GM21737 (cell line): ENCODE measurements at regions not wholly inside any gene's neighbourhood (a gene's known extent, or its start where the extent isn't known, plus 50 kb on each side); places are given as distances from the start of the nearest gene placed in this dataset.
"Not testable (repeated sequence)": the region's sequence is repeated elsewhere in the genome, so short reads cannot be mapped to it uniquely, and the experiment has no call there.

ENCODE experiments used
- ATAC-seq: cut with Tn5 transposase; IDR thresholded peaks from one replicate; pipeline ENCODE4 v1.9.1; 2021; ENCODE audit warnings: mild to moderate bottlenecking, moderate library complexity; ENCODE audit not compliant: unreplicated experiment

DNA sequence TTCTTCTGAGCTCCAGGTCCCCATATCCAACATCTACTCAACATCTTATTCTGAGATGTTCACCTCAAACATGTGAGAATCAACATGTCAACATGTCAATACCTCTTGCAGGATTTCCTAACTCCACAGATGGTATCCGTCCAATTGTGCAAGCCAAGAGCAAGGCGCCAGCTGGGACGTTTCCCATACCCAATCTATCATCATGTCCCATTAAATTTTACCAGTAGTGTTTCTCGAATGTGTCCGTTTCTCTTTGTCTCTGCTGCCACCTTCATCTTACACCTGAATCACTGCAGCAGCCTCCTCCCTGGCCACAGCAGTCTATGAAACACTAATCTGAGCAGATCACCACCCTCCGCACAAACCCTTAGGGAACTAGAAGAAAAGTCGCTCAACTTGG lies 78.0 kb upstream of the RPS6KA2 start:
- ATAC-seq: no peak

- ATAC-seq: no peak
Measured at GRCh38 chr6:166704171-166704570, 77.1 kb upstream of the RPS6KA2 start.

GRCh38 chr6:166703149-166703710 lies 76.2 kb upstream of the RPS6KA2 start:
- ATAC-seq: no peak

DNA sequence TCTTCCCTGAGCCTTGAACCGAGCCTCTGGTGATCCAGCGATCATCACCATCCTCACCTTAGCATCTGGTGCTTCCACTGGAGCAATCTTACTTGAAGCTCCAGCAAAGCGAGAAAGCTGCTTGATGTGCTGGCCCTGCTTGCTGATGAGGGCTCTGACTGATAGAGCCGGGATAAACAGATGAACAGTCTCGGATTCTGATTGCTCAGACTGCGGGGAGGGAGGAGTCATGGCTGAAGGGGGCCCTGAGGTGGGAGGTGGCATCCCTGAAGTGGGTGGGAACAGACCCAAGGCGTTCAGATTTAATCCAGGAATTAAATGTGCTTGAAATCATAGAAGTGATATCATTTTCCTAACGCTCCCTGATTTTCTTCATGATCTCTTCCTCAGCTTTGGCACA lies 74.4 kb upstream of the RPS6KA2 start:
- ATAC-seq: not testable (repeated sequence)

- not testable (repeated sequence) for ATAC-seq
Measured at GRCh38 chr6:166700871-166701270, 73.8 kb upstream of the RPS6KA2 start.

DNA sequence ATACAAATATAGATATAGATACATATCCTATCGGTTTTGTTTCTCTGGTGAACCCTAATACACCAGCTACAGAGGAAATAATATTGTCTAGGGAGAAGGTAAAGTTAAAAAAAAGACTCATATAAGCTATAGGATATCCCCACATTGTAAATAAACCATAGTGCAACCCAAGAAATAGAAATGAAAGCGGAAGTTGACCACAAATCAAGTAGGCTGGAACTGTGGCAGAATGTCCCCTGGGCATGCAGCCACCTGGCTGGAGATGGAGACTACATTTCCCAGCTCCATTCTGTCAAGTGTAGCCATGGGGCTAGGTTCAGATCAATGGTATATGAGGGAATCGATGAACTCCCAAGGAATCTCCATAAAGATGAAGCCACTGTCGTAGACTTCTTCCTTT lies 70.1 kb upstream of the RPS6KA2 start:
- ATAC-seq: no peak

DNA sequence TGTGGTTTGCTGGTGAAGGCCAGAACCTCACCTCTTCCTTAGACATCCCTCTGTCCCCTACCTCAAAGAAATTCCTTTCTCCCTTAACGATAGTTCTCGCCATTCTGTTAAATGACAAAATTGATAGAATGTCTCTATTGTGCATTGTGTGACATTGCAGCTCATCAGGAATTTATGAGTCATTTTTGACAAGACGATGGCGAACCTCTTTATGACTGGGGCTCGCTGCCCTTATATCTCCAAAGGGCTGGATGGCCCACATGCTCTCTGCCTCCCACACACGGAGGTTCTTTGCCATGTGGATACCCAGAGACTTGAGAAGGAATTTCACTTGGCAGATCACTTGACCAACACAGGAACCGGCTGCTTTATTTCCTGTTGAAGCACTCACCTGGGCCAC lies 66.8 kb upstream of the RPS6KA2 start:
- no peak for ATAC-seq

DNA sequence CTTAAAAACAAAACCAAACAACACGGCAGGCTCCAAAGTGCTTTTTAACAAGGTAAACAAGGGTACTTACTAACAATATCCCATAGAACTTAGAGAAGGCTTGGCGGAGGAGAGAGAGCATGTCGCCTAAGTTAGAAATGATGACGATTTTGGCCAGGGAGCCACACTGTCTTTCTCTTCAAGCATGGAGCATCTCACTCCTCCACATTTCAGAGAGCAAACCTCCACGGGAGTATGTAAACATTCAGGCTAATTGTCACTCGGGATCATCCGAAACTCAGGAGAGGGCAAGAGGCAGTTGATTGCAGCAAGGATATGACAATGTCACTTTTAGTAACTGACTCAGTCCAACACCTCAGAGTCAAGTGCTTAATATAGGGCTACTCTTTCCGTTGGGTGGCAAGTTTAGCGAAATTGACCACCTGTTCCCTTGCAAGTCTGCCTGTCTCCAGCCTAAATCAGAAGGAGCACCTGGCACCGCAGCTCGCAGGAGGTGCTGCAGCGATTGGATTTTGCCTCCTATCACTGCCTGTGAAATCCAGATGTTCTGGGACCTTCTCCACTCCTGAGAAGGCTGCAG lies 65.8 kb upstream of the RPS6KA2 start:
- no peak for ATAC-seq

DNA sequence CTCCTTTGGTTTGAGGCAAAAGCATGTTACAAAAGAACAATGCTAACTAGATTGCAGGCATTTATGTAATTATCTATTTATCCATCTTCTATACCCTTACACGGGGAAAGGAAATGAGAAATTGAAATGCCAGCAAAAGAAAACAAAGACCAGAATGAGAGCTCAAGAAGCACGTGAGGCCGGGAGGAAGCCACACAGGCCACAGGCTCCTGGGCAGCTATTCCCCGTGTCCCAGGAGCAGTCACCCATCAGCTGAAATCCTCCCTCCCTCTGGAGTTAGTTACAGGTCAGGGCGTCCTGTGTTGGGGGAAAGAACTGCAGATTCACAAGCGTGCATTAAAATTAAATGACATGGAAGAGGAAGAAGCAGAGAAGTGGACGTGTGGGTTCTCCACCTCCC lies 64.7 kb upstream of the RPS6KA2 start:
- ATAC-seq: no peak

GRCh38 chr6:166691199-166691598 lies 64.1 kb upstream of the RPS6KA2 start:
- no peak for ATAC-seq

GRCh38 chr6:166689687-166690086 lies 62.6 kb upstream of the RPS6KA2 start:
- ATAC-seq: no peak

DNA sequence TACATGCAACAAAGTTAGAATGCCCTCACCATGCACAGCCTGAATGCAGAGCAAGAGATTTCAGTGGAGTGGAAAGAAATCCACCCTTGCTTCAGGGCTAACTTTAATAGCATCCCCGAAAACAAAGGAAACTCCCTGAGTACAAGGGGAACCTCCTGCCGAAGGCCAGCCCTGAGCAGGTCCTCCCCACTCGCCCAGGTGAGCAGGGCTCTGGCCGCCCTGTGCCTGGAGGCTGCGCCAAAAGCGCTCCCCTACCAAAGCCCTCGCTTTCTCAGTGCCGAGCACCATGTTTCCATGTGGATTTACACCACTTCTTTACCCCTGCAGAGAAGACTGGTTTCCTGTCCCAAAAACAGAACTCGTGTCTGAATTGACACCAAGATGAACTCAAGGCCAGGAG lies 61.9 kb upstream of the RPS6KA2 start:
- no peak for ATAC-seq

DNA sequence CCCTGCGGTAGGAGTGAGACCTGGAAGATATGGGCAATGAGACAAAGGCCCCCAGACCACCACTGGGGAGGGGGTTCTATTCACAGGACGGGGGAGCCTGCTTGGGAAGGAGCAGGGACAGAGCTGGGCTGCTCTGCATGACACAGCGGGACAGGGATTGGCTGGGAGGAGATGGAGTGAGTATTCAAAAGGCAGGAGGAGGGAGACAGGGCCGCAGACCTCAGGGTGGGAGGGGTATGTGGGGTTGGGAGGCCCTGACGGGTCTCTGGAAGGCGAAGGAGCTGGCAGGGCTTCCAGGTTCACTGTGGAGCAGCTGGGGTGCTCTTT lies 60.8 kb upstream of the RPS6KA2 start:
- no peak for ATAC-seq

- no peak for ATAC-seq
Measured at GRCh38 chr6:166687070-166687878, 60.2 kb upstream of the RPS6KA2 start.

GRCh38 chr6:166686317-166686716 lies 59.3 kb upstream of the RPS6KA2 start:
- ATAC-seq: no peak

- no peak for ATAC-seq
Measured at GRCh38 chr6:166684866-166685265, 57.8 kb upstream of the RPS6KA2 start.

GRCh38 chr6:166684170-166684569 lies 57.1 kb upstream of the RPS6KA2 start:
- no peak for ATAC-seq

GRCh38 chr6:166683477-166683876 lies 56.4 kb upstream of the RPS6KA2 start:
- ATAC-seq: no peak

DNA sequence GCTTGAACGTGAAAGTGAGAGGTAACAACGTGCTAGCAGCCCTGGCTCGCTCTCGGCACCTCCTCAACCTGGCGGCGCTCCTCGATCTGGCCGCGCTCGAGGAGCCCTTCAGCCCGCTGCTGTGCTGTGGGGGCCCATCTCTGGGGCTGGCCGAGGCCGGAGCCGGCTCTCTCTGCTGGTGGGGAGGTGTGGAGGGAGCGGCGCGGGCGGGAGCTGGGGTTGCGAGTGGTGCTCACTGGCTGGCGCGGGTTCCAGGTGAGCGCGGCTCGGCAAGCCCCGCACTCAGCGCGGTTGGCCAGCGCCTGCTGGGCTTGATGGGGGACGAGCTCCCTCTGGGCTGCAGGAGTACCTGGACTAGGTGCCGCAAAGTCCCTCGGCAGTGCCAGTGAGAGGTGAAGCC lies 52.5 kb upstream of the RPS6KA2 start:
- no peak for ATAC-seq

DNA sequence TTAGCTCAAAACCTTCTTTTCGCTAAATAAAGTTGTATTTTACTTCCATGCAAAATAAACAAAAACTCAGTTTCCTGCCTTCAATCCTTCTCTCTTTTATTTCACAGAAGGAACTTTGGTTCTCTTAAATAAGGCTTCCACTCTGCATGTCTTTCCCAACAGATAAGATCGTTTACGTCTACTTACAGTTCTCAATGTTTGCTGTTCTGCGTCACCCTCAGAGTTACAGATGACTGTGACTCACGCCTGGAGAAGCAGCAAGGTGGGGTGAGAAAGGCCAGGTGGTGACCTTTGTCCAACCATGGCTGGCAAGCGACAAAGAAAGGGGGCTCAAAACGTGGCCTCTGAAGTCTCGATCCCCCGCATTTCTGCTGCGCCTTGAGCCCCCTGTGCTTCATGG lies 51.4 kb upstream of the RPS6KA2 start:
- no peak for ATAC-seq

GRCh38 chr6:166677941-166678340 lies 50.9 kb upstream of the RPS6KA2 start:
- ATAC-seq: no peak
